GM12878 (cell line): ENCODE measurements at regions not wholly inside any gene's neighbourhood (a gene's known extent, or its start where the extent isn't known, plus 50 kb on each side); places are given as distances from the start of the nearest gene placed in this dataset.

Experiments used
- ATAC-seq: fragments of 200-7000 bp; cut with Tn5 transposase; 3 replicates; pipeline ENCODE4 v1.9.1; 2020; ENCODE audit warnings: mild to moderate bottlenecking, moderate library complexity
- BruUV-seq: library from RNA; stranded (reverse); fragments of 400-500 nt; replicated peaks from 2 replicates; lab custom pipeline; 2021; lab: Mats Ljungman, UMichigan
- CTCF ChIA-PET: fragments of 300-600 bp; sonication (Branson Sonifier 250); formaldehyde crosslinking; extraction: SDS; loops from one replicate; lab custom pipeline; 2021; ENCODE audit warnings: inconsistent platforms; lab: Yijun Ruan, JAX
- POLR2A ChIA-PET: fragments of 350-600 bp; formaldehyde crosslinking; extraction: SDS; loops from one replicate; lab custom pipeline; 2021; ENCODE audit warnings: inconsistent platforms; lab: Charles Lee
- RAD21 ChIA-PET: fragments of 300-600 bp; sonication (Branson Sonifier 250); formaldehyde crosslinking; loops from one replicate; lab custom pipeline; 2023; ENCODE audit warnings: antibody characterized with exemption; ENCODE audit not compliant: unreplicated experiment; lab: Charles Lee
- SMC1A ChIA-PET: fragments of 300-600 bp; sonication (Branson Sonifier 250); formaldehyde crosslinking; loops from one replicate; lab custom pipeline; 2023; ENCODE audit not compliant: unreplicated experiment, uncharacterized antibody; lab: Charles Lee
- DNase-seq: peaks from one replicate; pipeline ENCODE4 v3.0.0-alpha.2; 2011; ENCODE audit warnings: low read depth, low spot score
- FAIRE-seq: peaks from 3 replicates; lab custom pipeline; 2011; peaks lifted over from hg19 to GRCh38; lab: Jason Lieb, UNC
- H2AFZ ChIP-seq: 2 replicates; pipeline ENCODE4 v1.6.0; 2011; ENCODE audit warnings: low read depth, low read length, control low read depth; ENCODE audit not compliant: control insufficient read depth
- H3K27ac ChIP-seq: 2 replicates; pipeline ENCODE4 v1.5.1; 2011; ENCODE audit warnings: control low read depth; ENCODE audit not compliant: control insufficient read depth, insufficient read depth
- H3K27me3 ChIP-seq, 2 experiments: replicated peaks in 1 of 2; 2 replicates each; pipeline versions ENCODE4 v1.6.0 to v1.6.1; 2011; ENCODE audit warnings: low read length in 1 of 2; ENCODE audit not compliant: control insufficient read depth in 2 of 2, insufficient read depth in 2 of 2
- H3K36me3 ChIP-seq, 2 experiments: 2 replicates each; pipeline ENCODE4 v1.5.1; 2011; ENCODE audit warnings: low read length in 1 of 2; ENCODE audit not compliant: control insufficient read depth in 2 of 2, insufficient read depth in 2 of 2
- H3K4me1 ChIP-seq: 2 replicates; pipeline ENCODE4 v1.6.1; 2011; ENCODE audit warnings: mild to moderate bottlenecking, low read length, moderate library complexity, mixed read lengths; ENCODE audit not compliant: control insufficient read depth, insufficient read depth
- H3K4me2 ChIP-seq: 2 replicates; pipeline ENCODE4 v1.6.0; 2011; ENCODE audit warnings: control low read depth; ENCODE audit not compliant: control insufficient read depth, insufficient read depth
- H3K4me3 ChIP-seq: fragments of 200-600 bp; sonication (generic); 2 replicates; pipeline ENCODE4 v1.5.1; 2016
- H3K79me2 ChIP-seq: 2 replicates; pipeline ENCODE4 v1.6.0; 2011; ENCODE audit warnings: low read length; ENCODE audit not compliant: control insufficient read depth, insufficient read depth
- H3K9ac ChIP-seq: 2 replicates; pipeline ENCODE4 v1.8.0; 2011; ENCODE audit warnings: low read length, control low read depth, mixed read lengths; ENCODE audit not compliant: control insufficient read depth, insufficient read depth
- H3K9me3 ChIP-seq: replicated peaks from 3 replicates; pipeline ENCODE4 v1.5.1; 2011; ENCODE audit warnings: mild to moderate bottlenecking, low read length; ENCODE audit not compliant: control insufficient read depth, insufficient read depth
- H4K20me1 ChIP-seq: 2 replicates; pipeline ENCODE4 v1.6.0; 2011; ENCODE audit not compliant: control insufficient read depth, insufficient read depth
- SREBF2 ChIP-seq: IDR thresholded peaks from 2 replicates; pipeline ENCODE4 v1.6.1; 2012; ENCODE audit warnings: mild to moderate bottlenecking, low read length
- WGBS: methylation state at CpG from one replicate; pipeline ENCODE4 v1.1.6; 2016; ENCODE audit warnings: low lambda C conversion rate; ENCODE audit not compliant: insufficient replicate concordance, insufficient coverage; ENCODE audit errors: missing lambda C conversion rate; 5-methylcytosine and 5-hydroxymethylcytosine counted together
- in situ Hi-C: fragments of 300-500 bp; cut with MboI; formaldehyde crosslinking; loops from 9 replicates; pipeline ENCODE4 v1.14.3; 2018; ENCODE audit warnings: mixed read lengths
- intact Hi-C: fragments of 100-400 bp; cut with micrococcal nuclease; formaldehyde crosslinking; loops from one replicate; pipeline ENCODE4 v1.14.2; 2022; ENCODE audit not compliant: unreplicated experiment
- TF ChIP-seq, protein P1 (sequence below): IDR thresholded peaks from 2 replicates; pipeline ENCODE4 v1.6.1; 2012; ENCODE audit warnings: improper control_type of control experiment, low read depth, low read length; ENCODE audit not compliant: insufficient replicate concordance
- TF ChIP-seq, protein P2 (sequence below): fragments of 150-350 bp; IDR thresholded peaks from 2 replicates; pipeline ENCODE4 v1.6.1; 2014; ENCODE audit warnings: mild to moderate bottlenecking, low read depth, low read length

DNA sequence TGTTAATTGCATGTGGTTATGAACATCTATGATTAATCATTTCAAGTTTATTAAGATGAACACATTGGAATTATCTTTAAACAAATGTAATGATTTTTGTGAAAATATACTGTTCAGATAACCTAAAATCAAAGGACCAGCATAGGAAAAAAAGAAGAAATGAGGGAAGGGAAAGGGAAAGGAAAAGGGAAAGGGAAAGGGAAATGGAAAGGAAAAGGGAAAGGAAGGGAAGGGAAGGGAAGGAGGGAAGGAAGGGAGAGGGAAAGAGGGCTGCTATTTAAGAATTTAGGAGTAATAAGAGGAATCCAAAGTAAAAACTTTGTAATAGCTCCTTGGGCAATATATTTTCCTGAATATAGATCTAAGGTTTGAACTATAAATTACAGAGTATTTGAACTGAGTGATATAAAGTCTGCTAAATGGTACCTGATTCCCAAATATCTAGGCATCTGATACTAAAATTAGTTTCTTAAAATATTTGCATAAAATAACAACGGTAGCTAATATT lies 726.3 kb downstream of the EPHA4 start:
- Histone ChIP-seq H3K4me1 (no peaks in the 10 kb centered on the region), H3K4me3 (no peak overlapping the region), H4K20me1 (no peaks in the 10 kb centered on the region), H3K4me2 (no peak overlapping the region), H3K27ac (no peak overlapping the region), H3K36me3 (no peaks in the 10 kb centered on the region), H2AFZ (no peak overlapping the region), H3K79me2 (no peaks in the 10 kb centered on the region), H3K9ac (no peak overlapping the region), H3K9me3 (no peaks in the 10 kb centered on the region), H3K27me3 (no peaks in the 10 kb centered on the region; a peak in 1 of 4 replicates)
- in situ Hi-C loops, result no loop called here
- POLR2A ChIA-PET, result no interaction called here
- 0% methylated on average over 1 of the region's 1 CpG for WGBS
- SMC1A ChIA-PET, result interaction anchor here (1.1 kb wide), 1 partner anchor 13 kb away, joined by 3 read pairs; no protein-coding TSS in a partner anchor
- RAD21 ChIA-PET, result no interaction called here
- ATAC-seq, result no peak
- BruUV-seq, result no TSS peak
- TF ChIP-seq, protein P1, sequence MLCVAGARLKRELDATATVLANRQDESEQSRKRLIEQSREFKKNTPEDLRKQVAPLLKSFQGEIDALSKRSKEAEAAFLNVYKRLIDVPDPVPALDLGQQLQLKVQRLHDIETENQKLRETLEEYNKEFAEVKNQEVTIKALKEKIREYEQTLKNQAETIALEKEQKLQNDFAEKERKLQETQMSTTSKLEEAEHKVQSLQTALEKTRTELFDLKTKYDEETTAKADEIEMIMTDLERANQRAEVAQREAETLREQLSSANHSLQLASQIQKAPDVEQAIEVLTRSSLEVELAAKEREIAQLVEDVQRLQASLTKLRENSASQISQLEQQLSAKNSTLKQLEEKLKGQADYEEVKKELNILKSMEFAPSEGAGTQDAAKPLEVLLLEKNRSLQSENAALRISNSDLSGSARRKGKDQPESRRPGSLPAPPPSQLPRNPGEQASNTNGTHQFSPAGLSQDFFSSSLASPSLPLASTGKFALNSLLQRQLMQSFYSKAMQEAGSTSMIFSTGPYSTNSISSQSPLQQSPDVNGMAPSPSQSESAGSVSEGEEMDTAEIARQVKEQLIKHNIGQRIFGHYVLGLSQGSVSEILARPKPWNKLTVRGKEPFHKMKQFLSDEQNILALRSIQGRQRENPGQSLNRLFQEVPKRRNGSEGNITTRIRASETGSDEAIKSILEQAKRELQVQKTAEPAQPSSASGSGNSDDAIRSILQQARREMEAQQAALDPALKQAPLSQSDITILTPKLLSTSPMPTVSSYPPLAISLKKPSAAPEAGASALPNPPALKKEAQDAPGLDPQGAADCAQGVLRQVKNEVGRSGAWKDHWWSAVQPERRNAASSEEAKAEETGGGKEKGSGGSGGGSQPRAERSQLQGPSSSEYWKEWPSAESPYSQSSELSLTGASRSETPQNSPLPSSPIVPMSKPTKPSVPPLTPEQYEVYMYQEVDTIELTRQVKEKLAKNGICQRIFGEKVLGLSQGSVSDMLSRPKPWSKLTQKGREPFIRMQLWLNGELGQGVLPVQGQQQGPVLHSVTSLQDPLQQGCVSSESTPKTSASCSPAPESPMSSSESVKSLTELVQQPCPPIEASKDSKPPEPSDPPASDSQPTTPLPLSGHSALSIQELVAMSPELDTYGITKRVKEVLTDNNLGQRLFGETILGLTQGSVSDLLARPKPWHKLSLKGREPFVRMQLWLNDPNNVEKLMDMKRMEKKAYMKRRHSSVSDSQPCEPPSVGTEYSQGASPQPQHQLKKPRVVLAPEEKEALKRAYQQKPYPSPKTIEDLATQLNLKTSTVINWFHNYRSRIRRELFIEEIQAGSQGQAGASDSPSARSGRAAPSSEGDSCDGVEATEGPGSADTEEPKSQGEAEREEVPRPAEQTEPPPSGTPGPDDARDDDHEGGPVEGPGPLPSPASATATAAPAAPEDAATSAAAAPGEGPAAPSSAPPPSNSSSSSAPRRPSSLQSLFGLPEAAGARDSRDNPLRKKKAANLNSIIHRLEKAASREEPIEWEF, result no peak
- TF ChIP-seq SREBF2, result no peak
- TF ChIP-seq, protein P2, sequence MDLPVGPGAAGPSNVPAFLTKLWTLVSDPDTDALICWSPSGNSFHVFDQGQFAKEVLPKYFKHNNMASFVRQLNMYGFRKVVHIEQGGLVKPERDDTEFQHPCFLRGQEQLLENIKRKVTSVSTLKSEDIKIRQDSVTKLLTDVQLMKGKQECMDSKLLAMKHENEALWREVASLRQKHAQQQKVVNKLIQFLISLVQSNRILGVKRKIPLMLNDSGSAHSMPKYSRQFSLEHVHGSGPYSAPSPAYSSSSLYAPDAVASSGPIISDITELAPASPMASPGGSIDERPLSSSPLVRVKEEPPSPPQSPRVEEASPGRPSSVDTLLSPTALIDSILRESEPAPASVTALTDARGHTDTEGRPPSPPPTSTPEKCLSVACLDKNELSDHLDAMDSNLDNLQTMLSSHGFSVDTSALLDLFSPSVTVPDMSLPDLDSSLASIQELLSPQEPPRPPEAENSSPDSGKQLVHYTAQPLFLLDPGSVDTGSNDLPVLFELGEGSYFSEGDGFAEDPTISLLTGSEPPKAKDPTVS, result no peak
- DNase-seq, result no peak
- intact Hi-C loops, result no loop called here
- CTCF ChIA-PET, result no interaction called here
- no peak for FAIRE-seq
